ENCODE measurements at regions not wholly inside any gene's neighbourhood (a gene's known extent, or its start where the extent isn't known, plus 50 kb on each side); places are given as distances from the start of the nearest gene placed in this dataset.

DNA sequence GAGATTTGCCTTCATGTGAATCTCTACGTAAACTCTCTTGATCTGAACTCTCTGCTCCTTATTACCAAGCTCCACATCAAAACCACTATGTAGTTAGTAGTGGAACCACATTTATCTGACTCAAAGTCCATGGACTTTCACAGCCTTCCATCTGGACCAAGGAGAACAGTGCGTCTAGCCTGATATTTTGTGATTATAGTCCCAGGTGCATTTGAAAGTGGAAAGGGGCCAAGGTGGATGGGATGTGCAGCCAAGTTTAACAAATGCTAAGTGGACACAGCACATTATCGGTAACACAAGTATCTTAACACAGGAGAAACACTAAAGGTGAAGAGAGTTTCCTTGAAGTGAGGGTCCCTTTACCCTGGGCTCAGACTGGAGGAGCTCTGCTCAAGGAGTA, 281.2 kb upstream of the SGK1 start:
- FAIRE-seq, result no peak
- no peak overlapping the region; the same call in 1 of the 2 replicates for H3K27ac ChIP-seq (ENCODE audit: low read depth, low read length)
- H2BK120ac ChIP-seq (replicated peaks; ENCODE audit: low read depth, low read length), result no peak overlapping the region
- no peak overlapping the region for H3K23ac ChIP-seq (ENCODE audit: insufficient read length)
- H3K9ac ChIP-seq (replicated peaks in 1 of 4; ENCODE audit: extremely low read depth in 1 of 4, low read depth in 3 of 4, low read length in 3 of 4), result no peak overlapping the region
- peaks cover 0 to 3% (median 0%) of the 10 kb centered on the region in 4 experiments; a peak in 1 of 8 replicates for H3K36me3 ChIP-seq (ENCODE audit: control insufficient read depth in 2 of 4, insufficient read depth in 4 of 4, low read length in 3 of 4)
- H2AK5ac ChIP-seq (ENCODE audit: low read depth, low read length), result no peak overlapping the region
- H3K79me2 ChIP-seq (ENCODE audit: control insufficient read depth in 1 of 2, insufficient read depth in 2 of 2, low read length in 2 of 2), result no peaks in the 10 kb centered on the region
- no peak overlapping the region for H3K4me2 ChIP-seq (ENCODE audit: insufficient read depth in 1 of 2, low read depth in 2 of 2, low read length in 2 of 2)
- no peaks in the 10 kb centered on the region for H3K4me1 ChIP-seq (replicated peaks in 1 of 4; ENCODE audit: control insufficient read depth in 3 of 4, insufficient read depth in 4 of 4, low read length in 3 of 4)
- ChIA-PET POLR2A (ENCODE audit: partially characterized antibody) (no interaction called here), CTCF (ENCODE audit: partially characterized antibody) (interaction anchor here (0.9 to 1.6 kb wide), 2 partner anchors 21 to 224 kb away, joined by 3 to 6 read pairs; no protein-coding TSS in a partner anchor)
- no peak overlapping the region for H4K5ac ChIP-seq (ENCODE audit: insufficient read length, low read depth, low read length)
- no peak overlapping the region for H3K56ac ChIP-seq (replicated peaks; ENCODE audit: insufficient read length, low read depth, low read length)
- H2BK5ac ChIP-seq (ENCODE audit: low read depth, low read length), result no peak overlapping the region
- no peak overlapping the region for H4K91ac ChIP-seq (replicated peaks; ENCODE audit: insufficient read length, low read length)
- H4K20me1 ChIP-seq (replicated peaks in 1 of 2; ENCODE audit: control insufficient read depth in 1 of 2, insufficient read depth in 2 of 2, low read length in 2 of 2), result no peaks in the 10 kb centered on the region
- no peaks in the 10 kb centered on the region for H3K27me3 ChIP-seq (replicated peaks in 1 of 4; ENCODE audit: control insufficient read depth in 3 of 4, extremely low read depth in 1 of 4, insufficient read depth in 3 of 4, low read length in 3 of 4)
- H3K14ac ChIP-seq (ENCODE audit: insufficient read length), result no peak overlapping the region
- no peak overlapping the region for H2BK12ac ChIP-seq (ENCODE audit: low read depth, low read length)
- peaks cover 10 to 16% of the 10 kb centered on the region in 2 experiments; a peak in 3 of 4 replicates for H3K9me3 ChIP-seq (ENCODE audit: insufficient read depth in 2 of 2, low read depth in 1 of 2, low read length in 1 of 2)
- H4K8ac ChIP-seq (ENCODE audit: extremely low read depth, insufficient read depth, low read length), result no peak overlapping the region
- no peak overlapping the region for H3K4ac ChIP-seq (replicated peaks; ENCODE audit: insufficient read length, low read depth, low read length)
- H2BK15ac ChIP-seq (ENCODE audit: low read length), result no peak overlapping the region
- no peak overlapping the region for H3K18ac ChIP-seq (ENCODE audit: extremely low read depth, low read length)
- no peak for DNase-seq (ENCODE audit: low read depth in 1 of 2, low spot score in 2 of 2)
- H3K23me2 ChIP-seq (ENCODE audit: low read depth, low read length), result no peaks in the 10 kb centered on the region
- no peak overlapping the region for H2AFZ ChIP-seq (ENCODE audit: low read length)
- 83% methylated on average over 3 of the region's 3 CpGs; no CpG with 5 or more reads in 1 of the 2 experiments for whole genome bisulfite sequencing, 2 experiments (ENCODE audit: extremely low coverage in 1 of 2, insufficient coverage in 1 of 2, insufficient read length in 1 of 2, insufficient replicate concordance in 2 of 2, low coverage in 1 of 2, low lambda C conversion rate in 2 of 2, missing lambda C conversion rate in 1 of 2)
- H3K79me1 ChIP-seq (ENCODE audit: low read depth, low read length), result no peaks in the 10 kb centered on the region
- H3K4me3 ChIP-seq (ENCODE audit: extremely low read depth in 1 of 4, insufficient read depth in 2 of 4, low read depth in 3 of 4, low read length in 4 of 4), result no peak overlapping the region
- no peak overlapping the region for H2BK20ac ChIP-seq (ENCODE audit: low read length)
- no peak for TF ChIP-seq RAD21 (IDR thresholded peaks at IDR 0.05 in 1 of 2, conservative IDR thresholded peaks at IDR 0.05 in 1 of 2; ENCODE audit: low read depth in 2 of 2, low read length in 2 of 2)
- TF ChIP-seq ASH2L (IDR thresholded peaks at IDR 0.05; ENCODE audit: low read length), result no peak
- no peak for TF ChIP-seq CEBPB (IDR thresholded peaks at IDR 0.05; ENCODE audit: low read depth, low read length)
- no peak for TF ChIP-seq ZNF274 (IDR thresholded peaks at IDR 0.05; ENCODE audit: borderline replicate concordance, extremely low read depth, low read length)
- TF ChIP-seq SP1 (IDR thresholded peaks at IDR 0.05; ENCODE audit: low read depth, low read length), result no peak
- TF ChIP-seq, protein P1, sequence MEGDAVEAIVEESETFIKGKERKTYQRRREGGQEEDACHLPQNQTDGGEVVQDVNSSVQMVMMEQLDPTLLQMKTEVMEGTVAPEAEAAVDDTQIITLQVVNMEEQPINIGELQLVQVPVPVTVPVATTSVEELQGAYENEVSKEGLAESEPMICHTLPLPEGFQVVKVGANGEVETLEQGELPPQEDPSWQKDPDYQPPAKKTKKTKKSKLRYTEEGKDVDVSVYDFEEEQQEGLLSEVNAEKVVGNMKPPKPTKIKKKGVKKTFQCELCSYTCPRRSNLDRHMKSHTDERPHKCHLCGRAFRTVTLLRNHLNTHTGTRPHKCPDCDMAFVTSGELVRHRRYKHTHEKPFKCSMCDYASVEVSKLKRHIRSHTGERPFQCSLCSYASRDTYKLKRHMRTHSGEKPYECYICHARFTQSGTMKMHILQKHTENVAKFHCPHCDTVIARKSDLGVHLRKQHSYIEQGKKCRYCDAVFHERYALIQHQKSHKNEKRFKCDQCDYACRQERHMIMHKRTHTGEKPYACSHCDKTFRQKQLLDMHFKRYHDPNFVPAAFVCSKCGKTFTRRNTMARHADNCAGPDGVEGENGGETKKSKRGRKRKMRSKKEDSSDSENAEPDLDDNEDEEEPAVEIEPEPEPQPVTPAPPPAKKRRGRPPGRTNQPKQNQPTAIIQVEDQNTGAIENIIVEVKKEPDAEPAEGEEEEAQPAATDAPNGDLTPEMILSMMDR (IDR thresholded peaks at IDR 0.05; ENCODE audit: control extremely low read depth in 1 of 3, insufficient read depth in 1 of 3, low read depth in 1 of 3, low read length in 3 of 3), result no peak
- no peak for TF ChIP-seq BRCA1 (IDR thresholded peaks at IDR 0.05; ENCODE audit: low read depth, low read length)
- TF ChIP-seq SIX5 (IDR thresholded peaks at IDR 0.05; ENCODE audit: low read depth, low read length), result no peak
- no peak for TF ChIP-seq BACH1 (IDR thresholded peaks at IDR 0.05; ENCODE audit: low read length)
- no peak for TF ChIP-seq SP4 (IDR thresholded peaks at IDR 0.05; ENCODE audit: low read length)
- TF ChIP-seq USF2 (IDR thresholded peaks at IDR 0.05; ENCODE audit: low read length), result no peak
- TF ChIP-seq PHF8 (conservative IDR thresholded peaks at IDR 0.05; ENCODE audit: low read depth, low read length), result no peak
